GM19351 (cell line): ENCODE measurements at regions not wholly inside any gene's neighbourhood (a gene's known extent, or its start where the extent isn't known, plus 50 kb on each side); places are given as distances from the start of the nearest gene placed in this dataset.
"Not testable (repeated sequence)": the region's sequence is repeated elsewhere in the genome, so short reads cannot be mapped to it uniquely, and the experiment has no call there.

ENCODE experiments used
- ATAC-seq: cut with Tn5 transposase; IDR thresholded peaks from one replicate; pipeline ENCODE4 v1.9.1; 2021; ENCODE audit warnings: mild to moderate bottlenecking, moderate library complexity; ENCODE audit not compliant: unreplicated experiment

- no peak for ATAC-seq
Observed at GRCh38 chr14:43754838-43755237, 752.2 kb downstream of the FSCB start.

- ATAC-seq = no peak
Observed at GRCh38 chr14:43745746-43746145, 761.3 kb downstream of the FSCB start.

GRCh38 chr14:43735932-43736331 is 771.2 kb downstream of the FSCB start:
- ATAC-seq = no peak

GRCh38 chr14:43729143-43729542 is 777.9 kb downstream of the FSCB start:
- ATAC-seq = no peak

GRCh38 chr14:43706900-43707299 is 800.2 kb downstream of the FSCB start:
- no peak for ATAC-seq

- not testable (repeated sequence) for ATAC-seq
Observed at GRCh38 chr14:43698561-43699284, 808.4 kb downstream of the FSCB start.

GRCh38 chr14:43697003-43697402 is 810.1 kb downstream of the FSCB start:
- no peak for ATAC-seq

- ATAC-seq = no peak
Observed at GRCh38 chr14:43692706-43693105, 814.4 kb downstream of the FSCB start.

GRCh38 chr14:43687921-43688320 is 819.2 kb downstream of the FSCB start:
- ATAC-seq = no peak

GRCh38 chr14:43677581-43677980 is 829.5 kb downstream of the FSCB start:
- no peak for ATAC-seq

- no peak for ATAC-seq
Observed at GRCh38 chr14:43674273-43674672, 832.8 kb downstream of the FSCB start.

GRCh38 chr14:43671716-43672485 is 835.2 kb downstream of the FSCB start:
- no peak for ATAC-seq

GRCh38 chr14:43669355-43669754 is 837.7 kb downstream of the FSCB start:
- no peak for ATAC-seq

GRCh38 chr14:43665570-43666267 is 841.4 kb downstream of the FSCB start:
- no peak for ATAC-seq

- ATAC-seq = not testable (repeated sequence)
Observed at GRCh38 chr14:43655194-43655593, 851.9 kb downstream of the FSCB start.

- no peak for ATAC-seq
Observed at GRCh38 chr14:43651896-43652295, 855.2 kb downstream of the FSCB start.

GRCh38 chr14:43651185-43651787 is 855.8 kb downstream of the FSCB start:
- ATAC-seq = no peak

- no peak for ATAC-seq
Observed at GRCh38 chr14:43649508-43649907, 857.6 kb downstream of the FSCB start.

GRCh38 chr14:43647302-43647701 is 859.8 kb downstream of the FSCB start:
- no peak for ATAC-seq

GRCh38 chr14:43640718-43641267 is 866.3 kb downstream of the FSCB start:
- no peak for ATAC-seq

- ATAC-seq = no peak
Observed at GRCh38 chr14:43625294-43625693, 881.8 kb downstream of the FSCB start.
